GM23338 (cell line): ENCODE measurements at regions not wholly inside any gene's neighbourhood (a gene's known extent, or its start where the extent isn't known, plus 50 kb on each side); places are given as distances from the start of the nearest gene placed in this dataset.

Experiments
- ATAC-seq: fragments of 200-7000 bp; cut with Tn5 transposase; 3 replicates; pipeline ENCODE4 v1.9.1; 2020
- DNase-seq: peaks from one replicate; pipeline ENCODE4 v3.0.0-alpha.2; 2015; ENCODE audit warnings: low spot score
- H2AFZ ChIP-seq: fragments of 200-600 bp; sonication (generic); 2 replicates; pipeline ENCODE4 v1.8.0; 2016; ENCODE audit warnings: antibody characterized with exemption, mild to moderate bottlenecking, moderate library complexity
- H3F3A ChIP-seq: fragments of 200-600 bp; sonication (generic); replicated peaks from 2 replicates; pipeline ENCODE4 v1.8.0; 2017; ENCODE audit warnings: antibody characterized with exemption, mixed run types, low read depth
- H3K27ac ChIP-seq: fragments of 200-600 bp; sonication (generic); 2 replicates; pipeline ENCODE4 v1.6.1; 2016; ENCODE audit warnings: low read depth
- H3K27me3 ChIP-seq: fragments of 200-600 bp; sonication (generic); 2 replicates; pipeline ENCODE4 v1.8.0; 2016; ENCODE audit warnings: mild to moderate bottlenecking, mixed run types, moderate library complexity; ENCODE audit not compliant: insufficient read depth
- H3K36me3 ChIP-seq: fragments of 200-600 bp; sonication (generic); 2 replicates; pipeline ENCODE4 v1.8.0; 2016; ENCODE audit warnings: mild to moderate bottlenecking; ENCODE audit not compliant: insufficient read depth
- H3K4me1 ChIP-seq: fragments of 200-600 bp; sonication (generic); 2 replicates; pipeline ENCODE4 v1.8.0; 2016; ENCODE audit warnings: mild to moderate bottlenecking, moderate library complexity; ENCODE audit not compliant: insufficient read depth
- H3K4me2 ChIP-seq: fragments of 200-600 bp; sonication (generic); 2 replicates; pipeline ENCODE4 v1.7.1; 2017; ENCODE audit warnings: mixed run types
- H3K4me3 ChIP-seq: fragments of 200-600 bp; sonication (generic); 2 replicates; pipeline ENCODE4 v1.6.1; 2016; ENCODE audit warnings: mixed run types
- H3K79me2 ChIP-seq: fragments of 200-600 bp; sonication (generic); replicated peaks from 2 replicates; pipeline ENCODE4 v1.8.0; 2017; ENCODE audit warnings: mild to moderate bottlenecking; ENCODE audit not compliant: insufficient read depth
- H3K9me2 ChIP-seq: fragments of 200-600 bp; sonication (generic); 2 replicates; pipeline ENCODE4 v1.8.0; 2017; ENCODE audit not compliant: insufficient read depth
- H4K20me1 ChIP-seq: fragments of 200-600 bp; sonication (generic); replicated peaks from 2 replicates; pipeline ENCODE4 v1.8.0; 2017; ENCODE audit warnings: mild to moderate bottlenecking; ENCODE audit not compliant: insufficient read depth
- H3K27ac Mint-ChIP-seq: 2 replicates; pipeline ENCODE4 v1.8.0; 2020; ENCODE audit warnings: inconsistent platforms, mild to moderate bottlenecking, moderate library complexity, mixed read lengths
- H3K27me3 Mint-ChIP-seq: 3 replicates; pipeline ENCODE4 v1.8.0; 2022; ENCODE audit warnings: low read depth, mild to moderate bottlenecking, moderate library complexity, mixed read lengths, inconsistent platforms; ENCODE audit not compliant: insufficient read depth, poor library complexity
- H3K36me3 Mint-ChIP-seq: 3 replicates; pipeline ENCODE4 v1.8.0; 2021; ENCODE audit warnings: low read depth, mild to moderate bottlenecking, inconsistent platforms, moderate library complexity, mixed read lengths
- H3K4me1 Mint-ChIP-seq: 3 replicates; pipeline ENCODE4 v1.8.0; 2020; ENCODE audit warnings: mild to moderate bottlenecking, inconsistent platforms, mixed read lengths
- H3K4me3 Mint-ChIP-seq: 3 replicates; pipeline ENCODE4 v1.8.0; 2021; ENCODE audit warnings: moderate library complexity, mild to moderate bottlenecking, inconsistent platforms, mixed read lengths
- H3K9me3 Mint-ChIP-seq: 3 replicates; pipeline ENCODE4 v1.8.0; 2020; ENCODE audit warnings: moderate library complexity, mild to moderate bottlenecking, inconsistent platforms, mixed read lengths
- CTCF ChIP-seq, 2 experiments: fragments of 200-600 bp in 1 of 2; sonication (generic) in 1 of 2; conservative IDR thresholded peaks; 2 replicates each; pipeline versions ENCODE4 v1.5.1 to v1.6.1; 2016 to 2017; ENCODE audit warnings: antibody characterized with exemption in 2 of 2, low read depth in 2 of 2, mild to moderate bottlenecking in 2 of 2, moderate library complexity in 1 of 2
- ETS1 ChIP-seq: IDR thresholded peaks from 2 replicates; pipeline ENCODE4 v1.6.1; 2016; ENCODE audit warnings: antibody characterized with exemption
- EZH2phosphoT487 ChIP-seq: fragments of 200-600 bp; sonication (generic); IDR thresholded peaks from one replicate; pipeline ENCODE4 v1.8.1; 2018; ENCODE audit warnings: antibody characterized with exemption; ENCODE audit not compliant: unreplicated experiment
- JUNB ChIP-seq: IDR thresholded peaks from one replicate; pipeline ENCODE4 v1.6.1; 2016; ENCODE audit warnings: antibody characterized with exemption; ENCODE audit not compliant: unreplicated experiment
- POLR2AphosphoS5 ChIP-seq: IDR thresholded peaks from 2 replicates; pipeline ENCODE4 v1.6.1; 2016; ENCODE audit warnings: antibody characterized with exemption, low read depth
- STAT1 ChIP-seq: IDR thresholded peaks from one replicate; pipeline ENCODE4 v1.6.1; 2016; ENCODE audit warnings: antibody characterized with exemption; ENCODE audit not compliant: unreplicated experiment
- ZNF114 ChIP-seq: fragments of 250-450 bp; sonication (Bioruptor Pico); IDR thresholded peaks from 2 replicates; pipeline ENCODE4 v1.5.0; 2020; ENCODE audit warnings: mild to moderate bottlenecking, moderate library complexity
- ZNF331 ChIP-seq: fragments of 250-450 bp; sonication (Bioruptor Pico); IDR thresholded peaks from 2 replicates; pipeline ENCODE4 v1.5.0; 2020; ENCODE audit warnings: low read depth, mild to moderate bottlenecking, moderate library complexity
- ZNF462 ChIP-seq: fragments of 250-450 bp; sonication (Bioruptor Pico); IDR thresholded peaks from 2 replicates; pipeline ENCODE4 v1.5.0; 2020; ENCODE audit warnings: mild to moderate bottlenecking, moderate library complexity
- TF ChIP-seq, protein P1 (sequence below): IDR thresholded peaks from one replicate; pipeline ENCODE4 v1.6.1; 2018; ENCODE audit warnings: antibody characterized with exemption; ENCODE audit not compliant: unreplicated experiment

DNA sequence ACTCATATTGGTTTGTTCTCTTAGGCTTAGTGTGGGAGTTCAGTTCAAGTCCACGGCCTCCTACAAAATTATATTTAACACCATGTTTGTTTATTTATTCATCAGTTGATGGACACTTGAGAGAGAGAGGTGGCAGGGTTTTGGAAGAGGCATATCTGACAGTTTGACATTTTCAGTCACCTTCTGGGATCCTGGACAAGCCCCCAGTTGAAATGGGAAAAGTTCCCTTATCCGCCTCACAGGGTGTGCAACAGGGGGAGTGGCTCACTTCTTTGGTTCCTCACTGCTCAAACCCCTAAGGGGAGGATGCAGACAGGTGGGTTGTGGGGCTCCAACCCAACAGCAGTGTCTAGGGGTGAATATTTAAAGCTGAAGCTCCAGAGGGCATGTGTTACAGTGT, 52.3 kb upstream of the TNFSF18 start (continued):
- no peak for TF ChIP-seq CTCF (conservative IDR thresholded peaks at IDR 0.05; ENCODE audit: low read depth in 2 of 2)
- TF ChIP-seq, protein P1, sequence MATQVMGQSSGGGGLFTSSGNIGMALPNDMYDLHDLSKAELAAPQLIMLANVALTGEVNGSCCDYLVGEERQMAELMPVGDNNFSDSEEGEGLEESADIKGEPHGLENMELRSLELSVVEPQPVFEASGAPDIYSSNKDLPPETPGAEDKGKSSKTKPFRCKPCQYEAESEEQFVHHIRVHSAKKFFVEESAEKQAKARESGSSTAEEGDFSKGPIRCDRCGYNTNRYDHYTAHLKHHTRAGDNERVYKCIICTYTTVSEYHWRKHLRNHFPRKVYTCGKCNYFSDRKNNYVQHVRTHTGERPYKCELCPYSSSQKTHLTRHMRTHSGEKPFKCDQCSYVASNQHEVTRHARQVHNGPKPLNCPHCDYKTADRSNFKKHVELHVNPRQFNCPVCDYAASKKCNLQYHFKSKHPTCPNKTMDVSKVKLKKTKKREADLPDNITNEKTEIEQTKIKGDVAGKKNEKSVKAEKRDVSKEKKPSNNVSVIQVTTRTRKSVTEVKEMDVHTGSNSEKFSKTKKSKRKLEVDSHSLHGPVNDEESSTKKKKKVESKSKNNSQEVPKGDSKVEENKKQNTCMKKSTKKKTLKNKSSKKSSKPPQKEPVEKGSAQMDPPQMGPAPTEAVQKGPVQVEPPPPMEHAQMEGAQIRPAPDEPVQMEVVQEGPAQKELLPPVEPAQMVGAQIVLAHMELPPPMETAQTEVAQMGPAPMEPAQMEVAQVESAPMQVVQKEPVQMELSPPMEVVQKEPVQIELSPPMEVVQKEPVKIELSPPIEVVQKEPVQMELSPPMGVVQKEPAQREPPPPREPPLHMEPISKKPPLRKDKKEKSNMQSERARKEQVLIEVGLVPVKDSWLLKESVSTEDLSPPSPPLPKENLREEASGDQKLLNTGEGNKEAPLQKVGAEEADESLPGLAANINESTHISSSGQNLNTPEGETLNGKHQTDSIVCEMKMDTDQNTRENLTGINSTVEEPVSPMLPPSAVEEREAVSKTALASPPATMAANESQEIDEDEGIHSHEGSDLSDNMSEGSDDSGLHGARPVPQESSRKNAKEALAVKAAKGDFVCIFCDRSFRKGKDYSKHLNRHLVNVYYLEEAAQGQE: no peak
- TF ChIP-seq ZNF331: no peak
- no peak for TF ChIP-seq EZH2phosphoT487

- H3K27me3 Mint-ChIP-seq: no peaks in the 10 kb centered on the region
- no peak for TF ChIP-seq EZH2phosphoT487
- no peak for TF ChIP-seq ZNF114 (CRISPR knock-in tag)
- TF ChIP-seq ETS1: no peak
- no peak for TF ChIP-seq STAT1
- no peak for TF ChIP-seq ZNF462 (CRISPR knock-in tag)
- TF ChIP-seq JUNB: no peak
- no peak for TF ChIP-seq POLR2AphosphoS5
These were observed 50.8 kb upstream of the TNFSF18 start for GRCh38 chr1:173101589-173101988.

More at GRCh38 chr1:173101589-173101988, 50.8 kb upstream of the TNFSF18 start:
- Histone ChIP-seq H3K4me1 (no peaks in the 10 kb centered on the region), H3K27me3 (no peaks in the 10 kb centered on the region), H3K4me2 (no peak overlapping the region), H3K79me2 (no peaks in the 10 kb centered on the region), H4K20me1 (no peaks in the 10 kb centered on the region), H3K27ac (no peak overlapping the region), H3K9me2 (0 out of 2 replicates have a peak, but pooled peaks cover 3% of the 10 kb centered on the region), H3F3A (no peaks in the 10 kb centered on the region), H3K4me3 (no peak overlapping the region), H3K36me3 (no peaks in the 10 kb centered on the region), H2AFZ (no peak overlapping the region)
- H3K4me3 Mint-ChIP-seq: no peak overlapping the region
- H3K36me3 Mint-ChIP-seq: peaks cover 4% of the 10 kb centered on the region; the same call in 1 of the 3 replicates
- no peak for ATAC-seq
- no peaks in the 10 kb centered on the region for H3K4me1 Mint-ChIP-seq
- no peak overlapping the region for H3K27ac Mint-ChIP-seq
- no peak for DNase-seq
- peaks cover 25% of the 10 kb centered on the region; the same call in 2 of the 3 replicates for H3K9me3 Mint-ChIP-seq
